T-helper 1 cell treated with Interleukin-12 subunit alpha and Interleukin-12 subunit beta and Interleukin-4 antibody, amounts not matched to agents 30 μg/mL and 1 μg/mL, for 36 hours (primary cell): ENCODE measurements at regions not wholly inside any gene's neighbourhood (a gene's known extent, or its start where the extent isn't known, plus 50 kb on each side); places are given as distances from the start of the nearest gene placed in this dataset.
"Not testable (repeated sequence)": the region's sequence is repeated elsewhere in the genome, so short reads cannot be mapped to it uniquely, and the experiment has no call there.

Source experiments
- H3K27ac Mint-ChIP-seq: one replicate; pipeline ENCODE4 v1.8.0; 2021; ENCODE audit warnings: mild to moderate bottlenecking, mixed read lengths
- H3K27me3 Mint-ChIP-seq: one replicate; pipeline ENCODE4 v1.8.0; 2021; ENCODE audit warnings: low read depth, mixed read lengths
- H3K36me3 Mint-ChIP-seq: one replicate; pipeline ENCODE4 v1.8.0; 2021; ENCODE audit warnings: low read depth, mixed read lengths
- H3K4me1 Mint-ChIP-seq: one replicate; pipeline ENCODE4 v1.8.0; 2021; ENCODE audit warnings: low read depth, mixed read lengths
- H3K4me3 Mint-ChIP-seq: one replicate; pipeline ENCODE4 v1.8.0; 2021; ENCODE audit warnings: mild to moderate bottlenecking, moderate library complexity, mixed read lengths
- H3K9me3 Mint-ChIP-seq: one replicate; pipeline ENCODE4 v1.8.0; 2021; ENCODE audit warnings: mixed read lengths

- Mint-ChIP-seq H3K4me1 (no peaks in the 10 kb centered on the region), H3K9me3 (no peaks in the 10 kb centered on the region), H3K27ac (no peak overlapping the region), H3K27me3 (peaks cover 27% of the 10 kb centered on the region), H3K36me3 (no peaks in the 10 kb centered on the region), H3K4me3 (no peak overlapping the region)
Observed at GRCh38 chr2:15816226-15816625, 124.1 kb upstream of the MYCN start.

GRCh38 chr2:15816674-15817406 lies 123.5 kb upstream of the MYCN start:
- Mint-ChIP-seq H3K4me3 (no peak overlapping the region), H3K36me3 (no peaks in the 10 kb centered on the region), H3K27ac (no peak overlapping the region), H3K27me3 (peaks cover 27% of the 10 kb centered on the region), H3K9me3 (no peaks in the 10 kb centered on the region), H3K4me1 (no peaks in the 10 kb centered on the region)

GRCh38 chr2:15817748-15818147 lies 122.6 kb upstream of the MYCN start:
- H3K4me1 Mint-ChIP-seq: no peaks in the 10 kb centered on the region
- peaks cover 27% of the 10 kb centered on the region for H3K27me3 Mint-ChIP-seq
- no peaks in the 10 kb centered on the region for H3K9me3 Mint-ChIP-seq
- H3K27ac Mint-ChIP-seq: no peak overlapping the region
- H3K4me3 Mint-ChIP-seq: no peak overlapping the region
- H3K36me3 Mint-ChIP-seq: no peaks in the 10 kb centered on the region

GRCh38 chr2:15818318-15818753 lies 122.0 kb upstream of the MYCN start:
- Mint-ChIP-seq H3K36me3 (no peaks in the 10 kb centered on the region), H3K9me3 (no peaks in the 10 kb centered on the region), H3K4me1 (no peaks in the 10 kb centered on the region), H3K27me3 (peaks cover 27% of the 10 kb centered on the region), H3K4me3 (no peak overlapping the region), H3K27ac (peak overlapping the region; percentile 55)

GRCh38 chr2:15818881-15819280 lies 121.5 kb upstream of the MYCN start:
- H3K36me3 Mint-ChIP-seq: no peaks in the 10 kb centered on the region
- no peaks in the 10 kb centered on the region for H3K4me1 Mint-ChIP-seq
- no peak overlapping the region for H3K4me3 Mint-ChIP-seq
- no peak overlapping the region for H3K27ac Mint-ChIP-seq
- H3K9me3 Mint-ChIP-seq: no peaks in the 10 kb centered on the region
- peaks cover 27% of the 10 kb centered on the region for H3K27me3 Mint-ChIP-seq

- no peaks in the 10 kb centered on the region for H3K9me3 Mint-ChIP-seq
- H3K27me3 Mint-ChIP-seq: peaks cover 27% of the 10 kb centered on the region
- no peaks in the 10 kb centered on the region for H3K36me3 Mint-ChIP-seq
- no peaks in the 10 kb centered on the region for H3K4me1 Mint-ChIP-seq
- no peak overlapping the region for H3K27ac Mint-ChIP-seq
- H3K4me3 Mint-ChIP-seq: no peak overlapping the region
Observed at GRCh38 chr2:15819562-15820256, 120.6 kb upstream of the MYCN start.

GRCh38 chr2:15820257-15820566 lies 120.1 kb upstream of the MYCN start:
- no peaks in the 10 kb centered on the region for H3K9me3 Mint-ChIP-seq
- H3K27me3 Mint-ChIP-seq: peaks cover 27% of the 10 kb centered on the region
- H3K36me3 Mint-ChIP-seq: no peaks in the 10 kb centered on the region
- H3K27ac Mint-ChIP-seq: no peak overlapping the region
- no peak overlapping the region for H3K4me3 Mint-ChIP-seq
- H3K4me1 Mint-ChIP-seq: no peaks in the 10 kb centered on the region

- H3K4me3 Mint-ChIP-seq: no peak overlapping the region
- no peaks in the 10 kb centered on the region for H3K36me3 Mint-ChIP-seq
- H3K9me3 Mint-ChIP-seq: no peaks in the 10 kb centered on the region
- no peaks in the 10 kb centered on the region for H3K4me1 Mint-ChIP-seq
- H3K27ac Mint-ChIP-seq: no peak overlapping the region
- H3K27me3 Mint-ChIP-seq: peaks cover 27% of the 10 kb centered on the region
Observed at GRCh38 chr2:15820927-15821326, 119.4 kb upstream of the MYCN start.

GRCh38 chr2:15822151-15823044 lies 118.0 kb upstream of the MYCN start:
- H3K36me3 Mint-ChIP-seq: no peaks in the 10 kb centered on the region
- peaks cover 17% of the 10 kb centered on the region for H3K27me3 Mint-ChIP-seq
- no peak overlapping the region for H3K4me3 Mint-ChIP-seq
- H3K27ac Mint-ChIP-seq: no peak overlapping the region
- no peaks in the 10 kb centered on the region for H3K9me3 Mint-ChIP-seq
- no peaks in the 10 kb centered on the region for H3K4me1 Mint-ChIP-seq

- no peaks in the 10 kb centered on the region for H3K9me3 Mint-ChIP-seq
- H3K27ac Mint-ChIP-seq: no peak overlapping the region
- no peaks in the 10 kb centered on the region for H3K36me3 Mint-ChIP-seq
- no peak overlapping the region for H3K4me3 Mint-ChIP-seq
- peaks cover 5% of the 10 kb centered on the region for H3K27me3 Mint-ChIP-seq
- no peaks in the 10 kb centered on the region for H3K4me1 Mint-ChIP-seq
Observed at GRCh38 chr2:15823459-15824396, 116.6 kb upstream of the MYCN start.

- H3K4me3 Mint-ChIP-seq, H3K27ac Mint-ChIP-seq, H3K36me3 Mint-ChIP-seq, H3K27me3 Mint-ChIP-seq, H3K4me1 Mint-ChIP-seq, H3K9me3 Mint-ChIP-seq: not testable (repeated sequence)
Observed at GRCh38 chr2:15824467-15824866, 115.9 kb upstream of the MYCN start.

GRCh38 chr2:15825276-15825980 lies 114.9 kb upstream of the MYCN start:
- Mint-ChIP-seq H3K27me3 (no peaks in the 10 kb centered on the region), H3K4me3 (no peak overlapping the region), H3K36me3 (no peaks in the 10 kb centered on the region), H3K9me3 (no peaks in the 10 kb centered on the region), H3K4me1 (no peaks in the 10 kb centered on the region), H3K27ac (no peak overlapping the region)

- no peaks in the 10 kb centered on the region for H3K4me1 Mint-ChIP-seq
- no peak overlapping the region for H3K4me3 Mint-ChIP-seq
- no peaks in the 10 kb centered on the region for H3K36me3 Mint-ChIP-seq
- no peak overlapping the region for H3K27ac Mint-ChIP-seq
- H3K27me3 Mint-ChIP-seq: no peaks in the 10 kb centered on the region
- H3K9me3 Mint-ChIP-seq: no peaks in the 10 kb centered on the region
Observed at GRCh38 chr2:15826273-15826717, 114.1 kb upstream of the MYCN start.
